UCSD-AML1 (cell line): ENCODE measurements at regions not wholly inside any gene's neighbourhood (a gene's known extent, or its start where the extent isn't known, plus 50 kb on each side); places are given as distances from the start of the nearest gene placed in this dataset.
"Not testable (repeated sequence)": the region's sequence is repeated elsewhere in the genome, so short reads cannot be mapped to it uniquely, and the experiment has no call there.

Experiments
- DNase-seq: peaks from one replicate; lab custom pipeline; 2025; ENCODE audit not compliant: unreplicated experiment; lab: John Stamatoyannopoulos, UW

GRCh38 chr21:28381000-28381745 is 611.5 kb downstream of the LTN1 start:
- DNase-seq, result not testable (repeated sequence)

- no peak for DNase-seq
Measured at GRCh38 chr21:28380241-28380640, 612.4 kb downstream of the LTN1 start.

- no peak for DNase-seq
Measured at GRCh38 chr21:28378026-28378425, 614.7 kb downstream of the LTN1 start.

GRCh38 chr21:28375708-28376385 is 616.8 kb downstream of the LTN1 start:
- no peak for DNase-seq

- no peak for DNase-seq
Measured at GRCh38 chr21:28374881-28375280, 617.8 kb downstream of the LTN1 start.

- no peak for DNase-seq
Measured at GRCh38 chr21:28371713-28372112, 621.0 kb downstream of the LTN1 start.

- no peak for DNase-seq
Measured at GRCh38 chr21:28359300-28359699, 633.4 kb downstream of the LTN1 start.

GRCh38 chr21:28358702-28359101 is 634.0 kb downstream of the LTN1 start:
- no peak for DNase-seq

- DNase-seq, result no peak
Measured at GRCh38 chr21:28358170-28358569, 634.5 kb downstream of the LTN1 start.

GRCh38 chr21:28357743-28358142 is 634.9 kb downstream of the LTN1 start:
- no peak for DNase-seq

- DNase-seq, result no peak
Measured at GRCh38 chr21:28356422-28356821, 636.3 kb downstream of the LTN1 start.

- no peak for DNase-seq
Measured at GRCh38 chr21:28345934-28346333, 646.7 kb downstream of the LTN1 start.

- no peak for DNase-seq
Measured at GRCh38 chr21:28344985-28345384, 647.7 kb downstream of the LTN1 start.

GRCh38 chr21:28342212-28342810 is 650.4 kb downstream of the LTN1 start:
- no peak for DNase-seq

- no peak for DNase-seq
Measured at GRCh38 chr21:28339403-28339802, 653.3 kb downstream of the LTN1 start.

- DNase-seq, result no peak
Measured at GRCh38 chr21:28338701-28339305, 653.9 kb downstream of the LTN1 start.

GRCh38 chr21:28337315-28337714 is 655.4 kb downstream of the LTN1 start:
- no peak for DNase-seq

GRCh38 chr21:28336314-28336713 is 656.4 kb downstream of the LTN1 start:
- no peak for DNase-seq

- DNase-seq, result no peak
Measured at GRCh38 chr21:28334407-28334806, 658.3 kb downstream of the LTN1 start.

- DNase-seq, result no peak
Measured at GRCh38 chr21:28333578-28334075, 659.0 kb downstream of the LTN1 start.

- no peak for DNase-seq
Measured at GRCh38 chr21:28332796-28333195, 659.9 kb downstream of the LTN1 start.

- no peak for DNase-seq
Measured at GRCh38 chr21:28325618-28326017, 667.1 kb downstream of the LTN1 start.
